HG03108 (cell line): ENCODE measurements at regions not wholly inside any gene's neighbourhood (a gene's known extent, or its start where the extent isn't known, plus 50 kb on each side); places are given as distances from the start of the nearest gene placed in this dataset.
A peak's percentile ranks its signal among the peaks of the same experiment; 100 is the strongest.

ENCODE experiments used
- ATAC-seq: cut with Tn5 transposase; IDR thresholded peaks from one replicate; pipeline ENCODE4 v1.9.1; 2021; ENCODE audit warnings: moderate library complexity; ENCODE audit not compliant: unreplicated experiment

GRCh38 chr14:25197885-25198284 is 147.9 kb upstream of the STXBP6 start:
- no peak for ATAC-seq

- ATAC-seq = no peak
Measured at GRCh38 chr14:25180221-25180620, 130.3 kb upstream of the STXBP6 start.

GRCh38 chr14:25178255-25178654 is 128.3 kb upstream of the STXBP6 start:
- ATAC-seq = no peak

GRCh38 chr14:25150934-25151790 is 101.2 kb upstream of the STXBP6 start:
- no peak for ATAC-seq

- no peak for ATAC-seq
Measured at GRCh38 chr14:25150401-25150800, 100.5 kb upstream of the STXBP6 start.

- no peak for ATAC-seq
Measured at GRCh38 chr14:25140411-25140810, 90.5 kb upstream of the STXBP6 start.

- no peak for ATAC-seq
Measured at GRCh38 chr14:25136811-25137210, 86.9 kb upstream of the STXBP6 start.

- ATAC-seq = no peak
Measured at GRCh38 chr14:25134184-25134583, 84.2 kb upstream of the STXBP6 start.

- ATAC-seq = peak; percentile 87
Measured at GRCh38 chr14:25132732-25133422, 82.9 kb upstream of the STXBP6 start.

- ATAC-seq = no peak
Measured at GRCh38 chr14:25132094-25132493, 82.1 kb upstream of the STXBP6 start.

GRCh38 chr14:25122843-25123242 is 72.9 kb upstream of the STXBP6 start:
- no peak for ATAC-seq

- no peak for ATAC-seq
Measured at GRCh38 chr14:25122211-25122610, 72.3 kb upstream of the STXBP6 start.

GRCh38 chr14:25121337-25122129 is 71.6 kb upstream of the STXBP6 start:
- ATAC-seq = no peak

- no peak for ATAC-seq
Measured at GRCh38 chr14:25120261-25120660, 70.3 kb upstream of the STXBP6 start.

GRCh38 chr14:25118671-25119070 is 68.7 kb upstream of the STXBP6 start:
- no peak for ATAC-seq

- no peak for ATAC-seq
Measured at GRCh38 chr14:25117342-25117741, 67.4 kb upstream of the STXBP6 start.

- ATAC-seq = no peak
Measured at GRCh38 chr14:25116607-25117006, 66.7 kb upstream of the STXBP6 start.

- no peak for ATAC-seq
Measured at GRCh38 chr14:25113394-25113793, 63.4 kb upstream of the STXBP6 start.

- ATAC-seq = no peak
Measured at GRCh38 chr14:25111061-25111601, 61.2 kb upstream of the STXBP6 start.

- ATAC-seq = no peak
Measured at GRCh38 chr14:25110106-25110505, 60.2 kb upstream of the STXBP6 start.

GRCh38 chr14:25108959-25109358 is 59.0 kb upstream of the STXBP6 start:
- no peak for ATAC-seq
